Endothelial cell of umbilical vein (primary cell): ENCODE measurements at regions not wholly inside any gene's neighbourhood (a gene's known extent, or its start where the extent isn't known, plus 50 kb on each side); places are given as distances from the start of the nearest gene placed in this dataset.

ENCODE experiments used
- BruUV-seq: library from RNA; stranded (reverse); fragments of 400-500 nt; replicated peaks from 2 replicates; lab custom pipeline; 2021; lab: Mats Ljungman, UMichigan
- CTCF ChIA-PET: fragments of 300-600, 350-600 bp; sonication (Branson Sonifier 250); formaldehyde crosslinking; loops from one replicate; lab custom pipeline; 2021; ENCODE audit warnings: antibody characterized with exemption, inconsistent platforms; lab: Charles Lee
- POLR2A ChIA-PET: fragments of 300-600, 350-600 bp; sonication (Branson Sonifier 250); formaldehyde crosslinking; loops from one replicate; lab custom pipeline; 2021; ENCODE audit warnings: antibody characterized with exemption, inconsistent platforms; lab: Charles Lee
- DNase-seq: peaks from one replicate; pipeline ENCODE4 v3.0.0-alpha.2; 2011; ENCODE audit warnings: low read depth, low spot score
- FAIRE-seq: peaks from 2 replicates; lab custom pipeline; 2011; peaks lifted over from hg19 to GRCh38; lab: Jason Lieb, UNC
- H2AFZ ChIP-seq: 2 replicates; pipeline ENCODE4 v1.6.0; 2012; ENCODE audit warnings: low read depth, low read length, control low read depth, inconsistent platforms
- H3K27ac ChIP-seq: 2 replicates; pipeline ENCODE4 v1.5.1; 2011; ENCODE audit warnings: low read depth, mild to moderate bottlenecking, control low read depth, low read length, moderate library complexity; ENCODE audit not compliant: insufficient read depth
- H3K27me3 ChIP-seq, 2 experiments: 2 replicates each; pipeline versions ENCODE4 v1.6.0 to v1.6.1; 2011; ENCODE audit warnings: low read length in 2 of 2, mixed read lengths in 1 of 2; ENCODE audit not compliant: control insufficient read depth in 2 of 2, insufficient read depth in 2 of 2
- H3K36me3 ChIP-seq, 2 experiments: 2 replicates in 1 of 2; 3 replicates in 1 of 2; pipeline ENCODE4 v1.5.1; 2011; ENCODE audit warnings: low read length in 2 of 2, mild to moderate bottlenecking in 1 of 2, moderate library complexity in 1 of 2; ENCODE audit not compliant: control insufficient read depth in 2 of 2, insufficient read depth in 2 of 2; ENCODE audit errors: extremely low read depth in 1 of 2
- H3K4me1 ChIP-seq: 3 replicates; pipeline ENCODE4 v1.5.1; 2011; ENCODE audit warnings: mild to moderate bottlenecking, low read length; ENCODE audit not compliant: control insufficient read depth, insufficient read depth; ENCODE audit errors: extremely low read depth
- H3K4me2 ChIP-seq: 2 replicates; pipeline ENCODE4 v1.6.1; 2011; ENCODE audit warnings: low read length, control low read depth, mixed read lengths; ENCODE audit not compliant: insufficient read depth
- H3K4me3 ChIP-seq, 3 experiments: fragments of 200-600 bp in 1 of 3; sonication (generic), shearing (Covaris generic) in 1 of 3; replicated peaks in 1 of 3; 2 replicates each; pipeline ENCODE4 v1.5.1; 2011 to 2016; ENCODE audit warnings: control low read depth in 3 of 3, low read length in 3 of 3, mild to moderate bottlenecking in 2 of 3, inconsistent platforms in 1 of 3, low read depth in 1 of 3, moderate library complexity in 1 of 3; ENCODE audit not compliant: insufficient read depth in 1 of 3
- H3K79me2 ChIP-seq: 2 replicates; pipeline ENCODE4 v1.6.0; 2012; ENCODE audit warnings: low read length, inconsistent platforms; ENCODE audit not compliant: control insufficient read depth, insufficient read depth
- H3K9ac ChIP-seq: replicated peaks from 2 replicates; pipeline ENCODE3; 2011; ENCODE audit warnings: low read length, control low read depth; ENCODE audit not compliant: insufficient read depth; ENCODE audit errors: extremely low read depth
- H3K9me1 ChIP-seq: replicated peaks from 3 replicates; pipeline ENCODE4 v1.6.0; 2011; ENCODE audit warnings: mild to moderate bottlenecking, low read length; ENCODE audit not compliant: control insufficient read depth, insufficient read depth; ENCODE audit errors: extremely low read depth
- H3K9me3 ChIP-seq: replicated peaks from 2 replicates; pipeline ENCODE4 v1.5.1; 2012; ENCODE audit warnings: low read length, inconsistent platforms; ENCODE audit not compliant: control insufficient read depth, insufficient read depth
- H4K20me1 ChIP-seq: replicated peaks from 2 replicates; pipeline ENCODE3; 2011; ENCODE audit warnings: mild to moderate bottlenecking, low read length; ENCODE audit not compliant: control insufficient read depth, insufficient read depth; ENCODE audit errors: extremely low read depth
- JUN ChIP-seq: IDR thresholded peaks from 2 replicates; pipeline ENCODE4 v1.6.1; 2011; ENCODE audit warnings: borderline replicate concordance, low read depth; ENCODE audit not compliant: insufficient read length, insufficient read depth
- MAX ChIP-seq: IDR thresholded peaks from 2 replicates; pipeline ENCODE4 v1.6.1; 2011; ENCODE audit not compliant: insufficient read depth, insufficient read length
- dilution Hi-C: fragments of 300-500 bp; cut with MboI; formaldehyde crosslinking; loops from one replicate; pipeline ENCODE4 v1.15.0; 2019; ENCODE audit warnings: low sequenced_read_pairs; ENCODE audit not compliant: extremely low pct_ligation_motif_present
- intact Hi-C: fragments of 100-400 bp; cut with micrococcal nuclease; formaldehyde crosslinking; loops from one replicate; pipeline ENCODE4 v1.10.0; 2022

GRCh38 chr6:164763788-164764187 is 545.6 kb downstream of the C6orf118 start:
- Histone ChIP-seq H3K9me1 (no peaks in the 10 kb centered on the region), H3K36me3 (no peaks in the 10 kb centered on the region), H3K4me2 (no peak overlapping the region), H4K20me1 (no peaks in the 10 kb centered on the region), H3K4me1 (no peaks in the 10 kb centered on the region), H3K4me3 (no peak overlapping the region), H3K79me2 (no peaks in the 10 kb centered on the region), H3K27ac (no peak overlapping the region), H2AFZ (no peak overlapping the region), H3K9me3 (no peaks in the 10 kb centered on the region), H3K9ac (no peak overlapping the region), H3K27me3 (no peaks in the 10 kb centered on the region)
- dilution Hi-C loops (no loop called here), intact Hi-C loops (no loop called here)
- ChIA-PET POLR2A (no interaction called here), CTCF (no interaction called here)
- no peak for DNase-seq
- FAIRE-seq: no peak
- BruUV-seq: no TSS peak
- no peak for TF ChIP-seq JUN

GRCh38 chr6:164757451-164757850 is 552.0 kb downstream of the C6orf118 start:
- H2AFZ ChIP-seq: no peak overlapping the region
- dilution Hi-C loops: no loop called here
- ChIA-PET POLR2A (no interaction called here), CTCF (no interaction called here)
- intact Hi-C loops: no loop called here
- no TSS peak for BruUV-seq
- FAIRE-seq: no peak
- no peak for TF ChIP-seq MAX
- TF ChIP-seq JUN: no peak
- H3K27ac ChIP-seq: no peak overlapping the region
- H3K4me2 ChIP-seq: no peak overlapping the region
- no peaks in the 10 kb centered on the region for H3K79me2 ChIP-seq
- H3K36me3 ChIP-seq: no peaks in the 10 kb centered on the region
- DNase-seq: no peak
- no peaks in the 10 kb centered on the region for H3K4me1 ChIP-seq
- H3K9me3 ChIP-seq: peaks cover 2% of the 10 kb centered on the region
- H3K27me3 ChIP-seq: no peaks in the 10 kb centered on the region
- no peaks in the 10 kb centered on the region for H4K20me1 ChIP-seq
- H3K4me3 ChIP-seq: no peak overlapping the region
- H3K9me1 ChIP-seq: no peaks in the 10 kb centered on the region
- H3K9ac ChIP-seq: no peak overlapping the region
